ENCODE measurements at regions not wholly inside any gene's neighbourhood (a gene's known extent, or its start where the extent isn't known, plus 50 kb on each side); places are given as distances from the start of the nearest gene placed in this dataset.

GRCh38 chr4:189767941-189768340 is 172.7 kb upstream of the FRG1 start:
- no peak for DNase-seq
- H3K36me3 ChIP-seq, result no peaks in the 10 kb centered on the region
- no peaks in the 10 kb centered on the region for H3K9me3 ChIP-seq
- intact Hi-C loops (cut with DNase I), result no loop called here
- no peak overlapping the region for H3K27ac ChIP-seq
- TF ChIP-seq EP300 (IDR thresholded peaks at IDR 0.05), result no peak
- TF ChIP-seq POLR2A (IDR thresholded peaks at IDR 0.05), result no peak
- TF ChIP-seq CTCF (IDR thresholded peaks at IDR 0.05), result no peak
- H3K4me3 ChIP-seq, result no peak overlapping the region
- peaks cover 5% of the 10 kb centered on the region for H3K4me1 ChIP-seq (ENCODE audit: insufficient read depth)
- 88 to 97% (median 89%) methylated on average over 4 of the region's 4 CpGs for WGBS, 3 donors
- H3K27me3 ChIP-seq, result no peaks in the 10 kb centered on the region

- H3K27ac ChIP-seq, result no peak overlapping the region
- H3K9me3 ChIP-seq, result no peaks in the 10 kb centered on the region
- no peaks in the 10 kb centered on the region for H3K27me3 ChIP-seq
- DNase-seq, result no peak
- peaks cover 5% of the 10 kb centered on the region for H3K4me1 ChIP-seq (ENCODE audit: insufficient read depth)
- H3K36me3 ChIP-seq, result no peaks in the 10 kb centered on the region
- TF ChIP-seq EP300 (IDR thresholded peaks at IDR 0.05) (no peak), POLR2A (IDR thresholded peaks at IDR 0.05) (no peak), CTCF (IDR thresholded peaks at IDR 0.05) (no peak)
- H3K4me3 ChIP-seq, result no peak overlapping the region
- 88 to 95% (median 90%) methylated on average over 9 of the region's 9 CpGs for WGBS, 3 donors
- intact Hi-C loops (cut with DNase I), result no loop called here
These were observed 171.5 kb upstream of the FRG1 start for GRCh38 chr4:189769131-189769530.

GRCh38 chr4:189771696-189772361 is 168.8 kb upstream of the FRG1 start:
- TF ChIP-seq CTCF (IDR thresholded peaks at IDR 0.05) (no peak), POLR2A (IDR thresholded peaks at IDR 0.05) (no peak), EP300 (IDR thresholded peaks at IDR 0.05) (no peak)
- H3K27ac ChIP-seq, result no peak overlapping the region
- DNase-seq, result no peak
- 94 to 96% (median 96%) methylated on average over 11 of the region's 11 CpGs for WGBS, 3 donors
- H3K4me3 ChIP-seq, result no peak overlapping the region
- no peaks in the 10 kb centered on the region for H3K4me1 ChIP-seq (ENCODE audit: insufficient read depth)
- H3K36me3 ChIP-seq, result no peaks in the 10 kb centered on the region
- no peaks in the 10 kb centered on the region for H3K27me3 ChIP-seq
- intact Hi-C loops (cut with DNase I), result no loop called here
- no peaks in the 10 kb centered on the region for H3K9me3 ChIP-seq

GRCh38 chr4:189773909-189774308 is 166.8 kb upstream of the FRG1 start:
- TF ChIP-seq CTCF (IDR thresholded peaks at IDR 0.05), result no peak
- TF ChIP-seq POLR2A (IDR thresholded peaks at IDR 0.05), result no peak
- TF ChIP-seq EP300 (IDR thresholded peaks at IDR 0.05), result no peak
- DNase-seq, result no peak
- 25 to 29% (median 28%) methylated on average over 6 of the region's 6 CpGs for WGBS, 3 donors

More at GRCh38 chr4:189773909-189774308, 166.8 kb upstream of the FRG1 start:
- intact Hi-C loops (cut with DNase I), result no loop called here
- H3K27ac ChIP-seq, result no peak overlapping the region
- H3K36me3 ChIP-seq, result no peaks in the 10 kb centered on the region
- H3K9me3 ChIP-seq, result no peaks in the 10 kb centered on the region
- H3K4me1 ChIP-seq (ENCODE audit: insufficient read depth), result no peaks in the 10 kb centered on the region
- H3K27me3 ChIP-seq, result no peaks in the 10 kb centered on the region
- H3K4me3 ChIP-seq, result no peak overlapping the region
